T47D (cell line): ENCODE measurements at regions not wholly inside any gene's neighbourhood (a gene's known extent, or its start where the extent isn't known, plus 50 kb on each side); places are given as distances from the start of the nearest gene placed in this dataset.

ENCODE experiments used
- DNase-seq, 2 experiments: peaks; one replicate each; pipeline versions ENCODE4 v3.0.0 to v3.0.0-alpha.2; 2011 to 2012; ENCODE audit warnings: low read depth in 1 of 2, low spot score in 1 of 2
- JUND ChIP-seq: IDR thresholded peaks from 2 replicates; pipeline ENCODE4 v1.6.1; 2012; ENCODE audit warnings: low read depth
- in situ Hi-C: cut with HindIII; loops from 2 replicates; pipeline ENCODE4 v1.10.0; 2016; ENCODE audit warnings: low sequenced_read_pairs, low pct_unique_long_range_greater_than_20kb

- no peak for DNase-seq
- no peak for TF ChIP-seq JUND
- in situ Hi-C loops: no loop called here
Observed at GRCh38 chr6:95660544-95660943, 83.2 kb downstream of the MANEA start.

GRCh38 chr6:95670011-95670463 is 92.7 kb downstream of the MANEA start:
- DNase-seq: no peak
- in situ Hi-C loops: no loop called here

GRCh38 chr6:95676011-95676628 is 98.8 kb downstream of the MANEA start:
- in situ Hi-C loops: no loop called here
- no peak for TF ChIP-seq JUND
- DNase-seq: no peak

More at GRCh38 chr6:95670011-95670463, 92.7 kb downstream of the MANEA start:
- no peak for TF ChIP-seq JUND

- in situ Hi-C loops: no loop called here
- DNase-seq: peak in 1 of 2 experiments; percentile 1
- TF ChIP-seq JUND: no peak
Observed at GRCh38 chr6:95679981-95680380, 102.6 kb downstream of the MANEA start.

GRCh38 chr6:95681736-95682135 is 104.4 kb downstream of the MANEA start:
- in situ Hi-C loops: no loop called here
- DNase-seq: no peak
- TF ChIP-seq JUND: no peak

GRCh38 chr6:95682476-95682875 is 105.1 kb downstream of the MANEA start:
- in situ Hi-C loops: no loop called here
- no peak for DNase-seq
- TF ChIP-seq JUND: no peak

GRCh38 chr6:95685822-95686221 is 108.5 kb downstream of the MANEA start:
- no peak for DNase-seq
- in situ Hi-C loops: no loop called here
- no peak for TF ChIP-seq JUND

GRCh38 chr6:95686272-95686671 is 108.9 kb downstream of the MANEA start:
- DNase-seq: no peak
- TF ChIP-seq JUND: no peak

GRCh38 chr6:95686895-95687294 is 109.6 kb downstream of the MANEA start:
- no peak for DNase-seq
- no peak for TF ChIP-seq JUND
- in situ Hi-C loops: no loop called here

More at GRCh38 chr6:95686272-95686671, 108.9 kb downstream of the MANEA start:
- in situ Hi-C loops: no loop called here

- in situ Hi-C loops: no loop called here
- no peak for TF ChIP-seq JUND
- DNase-seq: no peak
Observed at GRCh38 chr6:95687839-95688238, 110.5 kb downstream of the MANEA start.

- in situ Hi-C loops: no loop called here
- no peak for TF ChIP-seq JUND
- no peak for DNase-seq
Observed at GRCh38 chr6:95690328-95690727, 113.0 kb downstream of the MANEA start.

- in situ Hi-C loops: no loop called here
- DNase-seq: peak in 1 of 2 experiments; percentile 54
- no peak for TF ChIP-seq JUND
Observed at GRCh38 chr6:95693108-95693507, 115.8 kb downstream of the MANEA start.

- in situ Hi-C loops: no loop called here
- no peak for TF ChIP-seq JUND
- DNase-seq: no peak
Observed at GRCh38 chr6:95698271-95698670, 120.9 kb downstream of the MANEA start.

- in situ Hi-C loops: no loop called here
- TF ChIP-seq JUND: no peak
- DNase-seq: peak in 1 of 2 experiments; percentile 19
Observed at GRCh38 chr6:95723638-95724037, 146.3 kb downstream of the MANEA start.

GRCh38 chr6:95725344-95725743 is 148.0 kb downstream of the MANEA start:
- no peak for TF ChIP-seq JUND
- in situ Hi-C loops: no loop called here
- no peak for DNase-seq
